ENCODE measurements at regions not wholly inside any gene's neighbourhood (a gene's known extent, or its start where the extent isn't known, plus 50 kb on each side); places are given as distances from the start of the nearest gene placed in this dataset.
A peak's percentile ranks its signal among the peaks of the same experiment; 100 is the strongest.

- DNase-seq (ENCODE audit: low read depth in 2 of 2) = no peak
These were observed 503.4 kb downstream of the PLXNA4 start for GRCh38 chr7:132072873-132073272.

- DNase-seq (ENCODE audit: low read depth in 2 of 2) = no peak
These were observed 504.1 kb downstream of the PLXNA4 start for GRCh38 chr7:132072165-132072564.

GRCh38 chr7:132069306-132069705 is 507.0 kb downstream of the PLXNA4 start:
- no peak for DNase-seq (ENCODE audit: low read depth in 2 of 2)

GRCh38 chr7:132066761-132067171 is 509.5 kb downstream of the PLXNA4 start:
- DNase-seq (ENCODE audit: low read depth in 2 of 2) = peak in 1 of 2 donors; percentile 13

GRCh38 chr7:132065989-132066603 is 509.7 kb upstream of the PODXL start:
- no peak for DNase-seq (ENCODE audit: low read depth in 2 of 2)

- peak in 1 of 2 donors; percentile 82 for DNase-seq (ENCODE audit: low read depth in 2 of 2)
These were observed 509.0 kb upstream of the PODXL start for GRCh38 chr7:132065193-132065988.

- DNase-seq (ENCODE audit: low read depth in 2 of 2) = no peak
These were observed 507.4 kb upstream of the PODXL start for GRCh38 chr7:132063800-132064199.

- DNase-seq (ENCODE audit: low read depth in 2 of 2) = no peak
These were observed 505.5 kb upstream of the PODXL start for GRCh38 chr7:132061937-132062336.

GRCh38 chr7:132059141-132059540 is 502.7 kb upstream of the PODXL start:
- DNase-seq (ENCODE audit: low read depth in 2 of 2) = no peak

- peak in 1 of 2 donors; percentile 5 for DNase-seq (ENCODE audit: low read depth in 2 of 2)
These were observed 499.1 kb upstream of the PODXL start for GRCh38 chr7:132055336-132056120.

- DNase-seq (ENCODE audit: low read depth in 2 of 2) = no peak
These were observed 497.4 kb upstream of the PODXL start for GRCh38 chr7:132053871-132054270.

GRCh38 chr7:132051311-132051710 is 494.9 kb upstream of the PODXL start:
- DNase-seq (ENCODE audit: low read depth in 2 of 2) = no peak

- DNase-seq (ENCODE audit: low read depth in 2 of 2) = peak; percentile 40 to 57
These were observed 493.3 kb upstream of the PODXL start for GRCh38 chr7:132049462-132050304.

- DNase-seq (ENCODE audit: low read depth in 2 of 2) = no peak
These were observed 489.1 kb upstream of the PODXL start for GRCh38 chr7:132045481-132045980.

GRCh38 chr7:132045002-132045401 is 488.6 kb upstream of the PODXL start:
- DNase-seq (ENCODE audit: low read depth in 2 of 2) = no peak

- DNase-seq (ENCODE audit: low read depth in 2 of 2) = no peak
These were observed 487.8 kb upstream of the PODXL start for GRCh38 chr7:132044247-132044646.

- no peak for DNase-seq (ENCODE audit: low read depth in 2 of 2)
These were observed 484.7 kb upstream of the PODXL start for GRCh38 chr7:132041108-132041507.

- DNase-seq (ENCODE audit: low read depth in 2 of 2) = no peak
These were observed 479.3 kb upstream of the PODXL start for GRCh38 chr7:132035517-132036362.

GRCh38 chr7:132034748-132035416 is 478.5 kb upstream of the PODXL start:
- no peak for DNase-seq (ENCODE audit: low read depth in 2 of 2)

- no peak for DNase-seq (ENCODE audit: low read depth in 2 of 2)
These were observed 474.5 kb upstream of the PODXL start for GRCh38 chr7:132030883-132031282.

All from lung microvascular endothelial cell (primary cell).